KG1 (cell line): ENCODE measurements at regions not wholly inside any gene's neighbourhood (a gene's known extent, or its start where the extent isn't known, plus 50 kb on each side); places are given as distances from the start of the nearest gene placed in this dataset.
A peak's percentile ranks its signal among the peaks of the same experiment; 100 is the strongest.

ENCODE experiments used
- DNase-seq: peaks from one replicate; lab custom pipeline; 2025; lab: John Stamatoyannopoulos, UW

GRCh38 chr11:104655066-104655465, 243.2 kb downstream of the CASP12 start:
- no peak for DNase-seq

- DNase-seq, result no peak
These were observed 244.0 kb downstream of the CASP12 start for GRCh38 chr11:104654181-104654813.

- DNase-seq, result no peak
These were observed 244.9 kb downstream of the CASP12 start for GRCh38 chr11:104653407-104653806.

- no peak for DNase-seq
These were observed 245.3 kb downstream of the CASP12 start for GRCh38 chr11:104652996-104653395.

- DNase-seq, result no peak
These were observed 248.0 kb downstream of the CASP12 start for GRCh38 chr11:104650234-104650633.

GRCh38 chr11:104649002-104649401, 249.3 kb downstream of the CASP12 start:
- no peak for DNase-seq

GRCh38 chr11:104645261-104646222, 252.7 kb downstream of the CASP12 start:
- no peak for DNase-seq

- DNase-seq, result no peak
These were observed 260.5 kb downstream of the CASP12 start for GRCh38 chr11:104637662-104638170.

GRCh38 chr11:104633226-104633625, 265.0 kb downstream of the CASP12 start:
- no peak for DNase-seq

- no peak for DNase-seq
These were observed 267.9 kb downstream of the CASP12 start for GRCh38 chr11:104630352-104630751.

- DNase-seq, result no peak
These were observed 273.0 kb downstream of the CASP12 start for GRCh38 chr11:104625246-104625645.

- DNase-seq, result no peak
These were observed 274.2 kb downstream of the CASP12 start for GRCh38 chr11:104624021-104624420.

- DNase-seq, result no peak
These were observed 274.7 kb downstream of the CASP12 start for GRCh38 chr11:104623518-104623917.

GRCh38 chr11:104620991-104621390, 277.3 kb downstream of the CASP12 start:
- DNase-seq, result no peak

GRCh38 chr11:104619751-104620150, 278.5 kb downstream of the CASP12 start:
- DNase-seq, result no peak

- no peak for DNase-seq
These were observed 279.3 kb downstream of the CASP12 start for GRCh38 chr11:104618954-104619353.

GRCh38 chr11:104614961-104615360, 283.3 kb downstream of the CASP12 start:
- DNase-seq, result no peak

GRCh38 chr11:104614117-104614680, 284.1 kb downstream of the CASP12 start:
- no peak for DNase-seq

GRCh38 chr11:104610635-104611034, 287.6 kb downstream of the CASP12 start:
- DNase-seq, result no peak

GRCh38 chr11:104609311-104610085, 288.8 kb downstream of the CASP12 start:
- DNase-seq, result peak; percentile 22

- DNase-seq, result no peak
These were observed 295.6 kb downstream of the CASP12 start for GRCh38 chr11:104602643-104603042.
